ENCODE measurements at regions not wholly inside any gene's neighbourhood (a gene's known extent, or its start where the extent isn't known, plus 50 kb on each side); places are given as distances from the start of the nearest gene placed in this dataset.

GRCh38 chrX:46366381-46367207 lies 178.6 kb downstream of the ZNF674 start:
- TF ChIP-seq CTCF (IDR thresholded peaks at IDR 0.05) = no peak
- no peak for TF ChIP-seq POLR2A (IDR thresholded peaks at IDR 0.05)
